ENCODE measurements at regions not wholly inside any gene's neighbourhood (a gene's known extent, or its start where the extent isn't known, plus 50 kb on each side); places are given as distances from the start of the nearest gene placed in this dataset.

DNA sequence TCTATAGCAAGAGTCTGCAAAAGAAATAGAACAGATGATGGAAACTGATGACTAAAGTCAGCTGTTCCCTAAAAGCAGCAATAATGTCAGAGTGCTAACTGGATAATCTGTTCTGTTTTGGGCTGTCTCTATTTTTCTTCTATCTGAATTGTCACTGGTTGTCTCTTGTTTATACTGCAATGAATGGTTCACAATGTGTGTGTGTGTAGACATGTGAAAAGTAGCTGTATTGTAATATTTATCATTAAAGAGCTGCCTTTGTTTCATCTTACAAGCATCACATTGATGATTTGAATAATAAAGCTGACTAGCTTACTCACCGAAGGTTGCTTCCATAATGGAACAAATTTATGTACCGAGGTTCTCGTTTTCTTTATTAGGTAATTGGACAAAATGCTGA is 456.0 kb upstream of the ZEB2 start:
- TF ChIP-seq, protein P1, sequence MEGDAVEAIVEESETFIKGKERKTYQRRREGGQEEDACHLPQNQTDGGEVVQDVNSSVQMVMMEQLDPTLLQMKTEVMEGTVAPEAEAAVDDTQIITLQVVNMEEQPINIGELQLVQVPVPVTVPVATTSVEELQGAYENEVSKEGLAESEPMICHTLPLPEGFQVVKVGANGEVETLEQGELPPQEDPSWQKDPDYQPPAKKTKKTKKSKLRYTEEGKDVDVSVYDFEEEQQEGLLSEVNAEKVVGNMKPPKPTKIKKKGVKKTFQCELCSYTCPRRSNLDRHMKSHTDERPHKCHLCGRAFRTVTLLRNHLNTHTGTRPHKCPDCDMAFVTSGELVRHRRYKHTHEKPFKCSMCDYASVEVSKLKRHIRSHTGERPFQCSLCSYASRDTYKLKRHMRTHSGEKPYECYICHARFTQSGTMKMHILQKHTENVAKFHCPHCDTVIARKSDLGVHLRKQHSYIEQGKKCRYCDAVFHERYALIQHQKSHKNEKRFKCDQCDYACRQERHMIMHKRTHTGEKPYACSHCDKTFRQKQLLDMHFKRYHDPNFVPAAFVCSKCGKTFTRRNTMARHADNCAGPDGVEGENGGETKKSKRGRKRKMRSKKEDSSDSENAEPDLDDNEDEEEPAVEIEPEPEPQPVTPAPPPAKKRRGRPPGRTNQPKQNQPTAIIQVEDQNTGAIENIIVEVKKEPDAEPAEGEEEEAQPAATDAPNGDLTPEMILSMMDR (IDR thresholded peaks at IDR 0.05; ENCODE audit: insufficient read depth, low read depth, low read length) = no peak
- TF ChIP-seq EZH2 (IDR thresholded peaks at IDR 0.05; ENCODE audit: insufficient read depth, low read length) = no peak

All from astrocyte (in vitro differentiated cells and primary cell).